ENCODE measurements at regions not wholly inside any gene's neighbourhood (a gene's known extent, or its start where the extent isn't known, plus 50 kb on each side); places are given as distances from the start of the nearest gene placed in this dataset.

DNA sequence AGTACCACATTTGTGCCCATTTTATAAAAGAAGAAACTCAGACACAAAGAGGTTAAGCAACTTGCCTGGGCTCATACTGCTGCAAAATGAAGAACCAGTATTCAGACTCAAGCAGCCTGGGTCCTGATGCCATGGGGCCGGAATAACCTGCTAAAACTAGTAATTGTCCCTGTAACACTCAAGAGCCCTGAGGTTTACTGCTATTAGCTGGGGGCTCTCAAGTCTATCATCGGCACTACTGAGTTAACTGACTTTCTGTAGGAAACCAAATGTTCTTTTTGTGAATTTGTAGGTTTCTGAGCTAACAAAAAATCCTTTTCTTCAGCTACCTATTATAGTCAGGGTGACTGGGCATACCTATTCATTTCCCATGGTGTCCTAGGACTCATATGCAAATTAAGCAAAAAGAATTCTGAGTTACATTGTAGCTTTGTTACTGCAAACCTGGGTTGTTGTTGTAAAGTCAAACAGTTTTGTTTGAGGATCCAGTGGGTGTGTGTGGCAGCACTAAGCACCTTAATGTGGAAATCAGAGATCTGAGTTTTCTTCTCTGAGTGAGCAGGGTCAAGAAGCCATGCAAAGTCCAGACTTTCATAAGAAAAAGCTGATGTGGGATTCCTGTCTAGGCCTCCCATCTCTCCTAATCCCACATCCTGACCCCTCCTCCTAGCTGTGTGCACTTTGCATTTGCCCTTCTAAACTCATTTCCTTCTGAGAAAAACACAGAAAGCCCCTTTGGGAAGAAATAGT, 72.4 kb upstream of the TNP1 start:
- H3K4me2 ChIP-seq (ENCODE audit: control insufficient read depth, insufficient read depth): no peak overlapping the region
- no peaks in the 10 kb centered on the region for H3K9me3 ChIP-seq (replicated peaks; ENCODE audit: control insufficient read depth, insufficient read depth, low read length)
- H3K27ac ChIP-seq (ENCODE audit: control insufficient read depth, insufficient read depth): no peak overlapping the region
- no peaks in the 10 kb centered on the region for H3K36me3 ChIP-seq (ENCODE audit: control insufficient read depth in 2 of 2, insufficient read depth in 2 of 2, low read length in 1 of 2)
- intact Hi-C loops (cut with micrococcal nuclease; ENCODE audit: unreplicated experiment): no loop called here
- ChIA-PET RAD21 (ENCODE audit: unreplicated experiment) (no interaction called here), POLR2A (no interaction called here), SMC1A (ENCODE audit: uncharacterized antibody, unreplicated experiment) (interaction anchor here (0.6 to 0.7 kb wide), 2 partner anchors 578 to 640 kb away, joined by 3 read pairs; no protein-coding TSS in a partner anchor), CTCF (no interaction called here)
- TF ChIP-seq GATAD2B (conservative IDR thresholded peaks at IDR 0.05; ENCODE audit: low read depth) (no peak), POLR2AphosphoS5 (IDR thresholded peaks at IDR 0.05; ENCODE audit: low read length) (no peak), FOS (IDR thresholded peaks at IDR 0.05; ENCODE audit: borderline replicate concordance, extremely low read depth, insufficient read length) (no peak), ZSCAN29 (IDR thresholded peaks at IDR 0.05) (no peak)
- DNase-seq (ENCODE audit: low read depth, low spot score) (no peak), FAIRE-seq (no peak), ATAC-seq (no peak)
- in situ Hi-C loops (cut with MboI): no loop called here
- no peak overlapping the region for H3K4me3 ChIP-seq
- H4K20me1 ChIP-seq (ENCODE audit: control insufficient read depth, insufficient read depth): no peaks in the 10 kb centered on the region
- 20% methylated on average over 2 of the region's 2 CpGs for WGBS (ENCODE audit: insufficient coverage, insufficient replicate concordance, low lambda C conversion rate, missing lambda C conversion rate)
- no peaks in the 10 kb centered on the region for H3K79me2 ChIP-seq (ENCODE audit: control insufficient read depth, insufficient read depth, low read length)
- H3K27me3 ChIP-seq (replicated peaks in 1 of 2; ENCODE audit: control insufficient read depth in 2 of 2, insufficient read depth in 2 of 2, low read length in 1 of 2): no peaks in the 10 kb centered on the region
- H3K9ac ChIP-seq (ENCODE audit: control insufficient read depth, insufficient read depth, low read length): no peak overlapping the region
- no peaks in the 10 kb centered on the region for H3K4me1 ChIP-seq (ENCODE audit: control insufficient read depth, insufficient read depth, low read length)
- no peak overlapping the region for H2AFZ ChIP-seq (ENCODE audit: control insufficient read depth, low read depth, low read length)
- BruUV-seq (replicated peaks): no TSS peak

DNA sequence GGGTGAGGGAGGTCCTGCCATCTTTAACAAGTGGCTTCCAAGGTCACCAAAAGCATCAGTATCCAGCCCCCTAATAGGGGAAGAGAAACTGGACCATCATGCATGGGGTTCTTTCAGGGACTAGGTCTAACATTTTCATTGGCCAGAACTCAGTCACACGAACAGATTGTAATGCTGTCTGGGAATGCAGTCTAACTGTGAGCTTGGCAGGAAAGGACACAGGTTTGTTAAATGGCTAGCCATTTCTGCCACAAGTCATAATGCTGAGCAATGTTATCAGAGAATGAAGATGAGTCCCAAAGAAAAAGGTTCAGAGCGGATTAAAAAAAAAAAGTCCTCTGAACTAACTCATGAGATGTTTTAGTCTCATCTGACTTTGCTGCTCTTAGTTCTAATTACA, 70.9 kb upstream of the TNP1 start:
- ChIA-PET POLR2A (no interaction called here), RAD21 (ENCODE audit: unreplicated experiment) (no interaction called here), SMC1A (ENCODE audit: uncharacterized antibody, unreplicated experiment) (no interaction called here), CTCF (no interaction called here)
- no peaks in the 10 kb centered on the region for H3K36me3 ChIP-seq (ENCODE audit: control insufficient read depth in 2 of 2, insufficient read depth in 2 of 2, low read length in 1 of 2)
- no peak overlapping the region for H3K27ac ChIP-seq (ENCODE audit: control insufficient read depth, insufficient read depth)
- FAIRE-seq: no peak
- no peak for ATAC-seq
- TF ChIP-seq, protein P1, sequence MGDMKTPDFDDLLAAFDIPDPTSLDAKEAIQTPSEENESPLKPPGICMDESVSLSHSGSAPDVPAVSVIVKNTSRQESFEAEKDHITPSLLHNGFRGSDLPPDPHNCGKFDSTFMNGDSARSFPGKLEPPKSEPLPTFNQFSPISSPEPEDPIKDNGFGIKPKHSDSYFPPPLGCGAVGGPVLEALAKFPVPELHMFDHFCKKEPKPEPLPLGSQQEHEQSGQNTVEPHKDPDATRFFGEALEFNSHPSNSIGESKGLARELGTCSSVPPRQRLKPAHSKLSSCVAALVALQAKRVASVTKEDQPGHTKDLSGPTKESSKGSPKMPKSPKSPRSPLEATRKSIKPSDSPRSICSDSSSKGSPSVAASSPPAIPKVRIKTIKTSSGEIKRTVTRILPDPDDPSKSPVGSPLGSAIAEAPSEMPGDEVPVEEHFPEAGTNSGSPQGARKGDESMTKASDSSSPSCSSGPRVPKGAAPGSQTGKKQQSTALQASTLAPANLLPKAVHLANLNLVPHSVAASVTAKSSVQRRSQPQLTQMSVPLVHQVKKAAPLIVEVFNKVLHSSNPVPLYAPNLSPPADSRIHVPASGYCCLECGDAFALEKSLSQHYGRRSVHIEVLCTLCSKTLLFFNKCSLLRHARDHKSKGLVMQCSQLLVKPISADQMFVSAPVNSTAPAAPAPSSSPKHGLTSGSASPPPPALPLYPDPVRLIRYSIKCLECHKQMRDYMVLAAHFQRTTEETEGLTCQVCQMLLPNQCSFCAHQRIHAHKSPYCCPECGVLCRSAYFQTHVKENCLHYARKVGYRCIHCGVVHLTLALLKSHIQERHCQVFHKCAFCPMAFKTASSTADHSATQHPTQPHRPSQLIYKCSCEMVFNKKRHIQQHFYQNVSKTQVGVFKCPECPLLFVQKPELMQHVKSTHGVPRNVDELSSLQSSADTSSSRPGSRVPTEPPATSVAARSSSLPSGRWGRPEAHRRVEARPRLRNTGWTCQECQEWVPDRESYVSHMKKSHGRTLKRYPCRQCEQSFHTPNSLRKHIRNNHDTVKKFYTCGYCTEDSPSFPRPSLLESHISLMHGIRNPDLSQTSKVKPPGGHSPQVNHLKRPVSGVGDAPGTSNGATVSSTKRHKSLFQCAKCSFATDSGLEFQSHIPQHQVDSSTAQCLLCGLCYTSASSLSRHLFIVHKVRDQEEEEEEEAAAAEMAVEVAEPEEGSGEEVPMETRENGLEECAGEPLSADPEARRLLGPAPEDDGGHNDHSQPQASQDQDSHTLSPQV (IDR thresholded peaks at IDR 0.05): no peak
- no peak for TF ChIP-seq NBN (IDR thresholded peaks at IDR 0.05)
- no peak for TF ChIP-seq FOXK2 (IDR thresholded peaks at IDR 0.05)
- TF ChIP-seq, protein P2, sequence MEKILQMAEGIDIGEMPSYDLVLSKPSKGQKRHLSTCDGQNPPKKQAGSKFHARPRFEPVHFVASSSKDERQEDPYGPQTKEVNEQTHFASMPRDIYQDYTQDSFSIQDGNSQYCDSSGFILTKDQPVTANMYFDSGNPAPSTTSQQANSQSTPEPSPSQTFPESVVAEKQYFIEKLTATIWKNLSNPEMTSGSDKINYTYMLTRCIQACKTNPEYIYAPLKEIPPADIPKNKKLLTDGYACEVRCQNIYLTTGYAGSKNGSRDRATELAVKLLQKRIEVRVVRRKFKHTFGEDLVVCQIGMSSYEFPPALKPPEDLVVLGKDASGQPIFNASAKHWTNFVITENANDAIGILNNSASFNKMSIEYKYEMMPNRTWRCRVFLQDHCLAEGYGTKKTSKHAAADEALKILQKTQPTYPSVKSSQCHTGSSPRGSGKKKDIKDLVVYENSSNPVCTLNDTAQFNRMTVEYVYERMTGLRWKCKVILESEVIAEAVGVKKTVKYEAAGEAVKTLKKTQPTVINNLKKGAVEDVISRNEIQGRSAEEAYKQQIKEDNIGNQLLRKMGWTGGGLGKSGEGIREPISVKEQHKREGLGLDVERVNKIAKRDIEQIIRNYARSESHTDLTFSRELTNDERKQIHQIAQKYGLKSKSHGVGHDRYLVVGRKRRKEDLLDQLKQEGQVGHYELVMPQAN (conservative IDR thresholded peaks at IDR 0.05): no peak
- TF ChIP-seq TAF1 (IDR thresholded peaks at IDR 0.05; ENCODE audit: borderline replicate concordance, low read depth, low read length): no peak
- H2AFZ ChIP-seq (ENCODE audit: control insufficient read depth, low read depth, low read length): no peak overlapping the region
- no peaks in the 10 kb centered on the region for H3K79me2 ChIP-seq (ENCODE audit: control insufficient read depth, insufficient read depth, low read length)
- no TSS peak for BruUV-seq (replicated peaks)
- H3K4me1 ChIP-seq (ENCODE audit: control insufficient read depth, insufficient read depth, low read length): 0 out of 2 replicates have a peak, but pooled peaks cover 3% of the 10 kb centered on the region
- H3K4me2 ChIP-seq (ENCODE audit: control insufficient read depth, insufficient read depth): no peak overlapping the region
- 35% methylated on average over 2 of the region's 2 CpGs for WGBS (ENCODE audit: insufficient coverage, insufficient replicate concordance, low lambda C conversion rate, missing lambda C conversion rate)
- DNase-seq (ENCODE audit: low read depth, low spot score): no peak
- no peaks in the 10 kb centered on the region for H4K20me1 ChIP-seq (ENCODE audit: control insufficient read depth, insufficient read depth)
- no peak overlapping the region for H3K9ac ChIP-seq (ENCODE audit: control insufficient read depth, insufficient read depth, low read length)
- no peaks in the 10 kb centered on the region for H3K9me3 ChIP-seq (replicated peaks; ENCODE audit: control insufficient read depth, insufficient read depth, low read length)
- no peaks in the 10 kb centered on the region for H3K27me3 ChIP-seq (replicated peaks in 1 of 2; ENCODE audit: control insufficient read depth in 2 of 2, insufficient read depth in 2 of 2, low read length in 1 of 2)
- in situ Hi-C loops (cut with MboI) (no loop called here), intact Hi-C loops (cut with micrococcal nuclease; ENCODE audit: unreplicated experiment) (no loop called here)
- H3K4me3 ChIP-seq: no peak overlapping the region

All from GM12878 (cell line).